EL (cell line): ENCODE measurements at regions not wholly inside any gene's neighbourhood (a gene's known extent, or its start where the extent isn't known, plus 50 kb on each side); places are given as distances from the start of the nearest gene placed in this dataset.

Source experiments
- DNase-seq: peaks from one replicate; pipeline ENCODE4 v3.0.0-alpha.2; 2016

- DNase-seq = peak; percentile 43
These were observed 176.6 kb upstream of the POU3F2 start for GRCh38 chr6:98657764-98658163.

GRCh38 chr6:98669371-98669770, 165.0 kb upstream of the POU3F2 start:
- DNase-seq = no peak

- no peak for DNase-seq
These were observed 164.2 kb upstream of the POU3F2 start for GRCh38 chr6:98670045-98670746.

GRCh38 chr6:98672681-98673475, 161.5 kb upstream of the POU3F2 start:
- DNase-seq = no peak

- DNase-seq = no peak
These were observed 155.9 kb upstream of the POU3F2 start for GRCh38 chr6:98678481-98678880.

GRCh38 chr6:98686008-98686601, 148.3 kb upstream of the POU3F2 start:
- no peak for DNase-seq

GRCh38 chr6:98687752-98688151, 146.6 kb upstream of the POU3F2 start:
- no peak for DNase-seq

GRCh38 chr6:98695091-98695801, 139.1 kb upstream of the POU3F2 start:
- no peak for DNase-seq

- no peak for DNase-seq
These were observed 123.0 kb upstream of the POU3F2 start for GRCh38 chr6:98711380-98711779.

GRCh38 chr6:98716341-98716740, 118.0 kb upstream of the POU3F2 start:
- no peak for DNase-seq

GRCh38 chr6:98717322-98717877, 117.0 kb upstream of the POU3F2 start:
- DNase-seq = no peak

- DNase-seq = no peak
These were observed 116.4 kb upstream of the POU3F2 start for GRCh38 chr6:98717988-98718387.

- no peak for DNase-seq
These were observed 109.8 kb upstream of the POU3F2 start for GRCh38 chr6:98724537-98724936.

- no peak for DNase-seq
These were observed 87.1 kb upstream of the POU3F2 start for GRCh38 chr6:98747273-98747672.

- DNase-seq = peak; percentile 3
These were observed 86.4 kb upstream of the POU3F2 start for GRCh38 chr6:98747960-98748359.

- no peak for DNase-seq
These were observed 74.9 kb upstream of the POU3F2 start for GRCh38 chr6:98759459-98759858.

GRCh38 chr6:98764373-98764911, 69.9 kb upstream of the POU3F2 start:
- DNase-seq = peak; percentile 1

- no peak for DNase-seq
These were observed 64.8 kb upstream of the POU3F2 start for GRCh38 chr6:98769546-98769945.

- no peak for DNase-seq
These were observed 59.2 kb upstream of the POU3F2 start for GRCh38 chr6:98775205-98775604.

GRCh38 chr6:98777762-98778161, 56.6 kb upstream of the POU3F2 start:
- DNase-seq = no peak

GRCh38 chr6:98779618-98780017, 54.8 kb upstream of the POU3F2 start:
- DNase-seq = no peak

GRCh38 chr6:98782772-98783171, 51.6 kb upstream of the POU3F2 start:
- DNase-seq = no peak

- DNase-seq = no peak
These were observed 50.8 kb upstream of the POU3F2 start for GRCh38 chr6:98783578-98783977.
